Naive thymus-derived CD4-positive, alpha-beta T cell (primary cell): ENCODE measurements at regions not wholly inside any gene's neighbourhood (a gene's known extent, or its start where the extent isn't known, plus 50 kb on each side); places are given as distances from the start of the nearest gene placed in this dataset.

Experiments used
- ATAC-seq: fragments of 150-1000 bp; cut with Tn5 transposase; 2 replicates; pipeline ENCODE4 v1.10.0; 2021; ENCODE audit warnings: mild to moderate bottlenecking, moderate library complexity
- CTCF ChIA-PET: fragments of 350-600 bp; sonication (Branson Sonifier 250); formaldehyde crosslinking; loops from one replicate; lab custom pipeline; 2021; ENCODE audit warnings: antibody characterized with exemption; lab: Charles Lee
- POLR2A ChIA-PET: fragments of 350-600 bp; sonication (Branson Sonifier 250); formaldehyde crosslinking; loops from one replicate; lab custom pipeline; 2021; ENCODE audit warnings: antibody characterized with exemption, inconsistent platforms; lab: Charles Lee
- DNase-seq, 9 donors: peaks; one replicate each; pipeline versions ENCODE4 v3.0.0 to v3.0.0-alpha.2; 2020 to 2022; ENCODE audit warnings: mixed read lengths in 1 of 9
- H3K27ac ChIP-seq: one replicate; pipeline ENCODE4 v1.7.0; 2013; ENCODE audit warnings: mild to moderate bottlenecking, low read depth, low read length, moderate library complexity
- H3K27me3 ChIP-seq, 2 donors: one replicate each; pipeline ENCODE4 v1.7.0; 2013; ENCODE audit warnings: low read length in 2 of 2, mild to moderate bottlenecking in 2 of 2, moderate library complexity in 2 of 2; ENCODE audit not compliant: control insufficient read depth in 2 of 2, insufficient read depth in 2 of 2
- H3K36me3 ChIP-seq, 3 experiments: 1 replicate in 2 of 3; 2 replicates in 1 of 3; pipeline ENCODE4 v1.7.0; 2013; ENCODE audit warnings: low read length in 3 of 3, mild to moderate bottlenecking in 3 of 3, moderate library complexity in 1 of 3; ENCODE audit not compliant: insufficient read depth in 3 of 3, control insufficient read depth in 2 of 3
- H3K4me1 ChIP-seq, 2 donors: one replicate each; pipeline ENCODE4 v1.7.0; 2013; ENCODE audit warnings: low read length in 2 of 2, mild to moderate bottlenecking in 2 of 2, moderate library complexity in 1 of 2; ENCODE audit not compliant: control insufficient read depth in 2 of 2, insufficient read depth in 2 of 2
- H3K4me3 ChIP-seq: 2 replicates; pipeline ENCODE4 v1.7.0; 2013; ENCODE audit warnings: mild to moderate bottlenecking, low read length
- H3K9me3 ChIP-seq, 3 experiments: 1 replicate in 2 of 3; 2 replicates in 1 of 3; pipeline ENCODE4 v1.7.0; 2013; ENCODE audit warnings: low read length in 3 of 3; ENCODE audit not compliant: control insufficient read depth in 2 of 3
- H3K27ac Mint-ChIP-seq, 9 donors: one replicate each; pipeline ENCODE4 v1.8.0; 2020 to 2022; ENCODE audit warnings: mixed read lengths in 9 of 9, mild to moderate bottlenecking in 8 of 9, moderate library complexity in 5 of 9, inconsistent platforms in 2 of 9
- H3K27me3 Mint-ChIP-seq, 5 donors: one replicate each; pipeline ENCODE4 v1.8.0; 2021 to 2022; ENCODE audit warnings: mixed read lengths in 5 of 5, mild to moderate bottlenecking in 1 of 5
- H3K36me3 Mint-ChIP-seq, 5 donors: one replicate each; pipeline ENCODE4 v1.8.0; 2020 to 2022; ENCODE audit warnings: mixed read lengths in 5 of 5, mild to moderate bottlenecking in 3 of 5, inconsistent platforms in 1 of 5
- H3K4me1 Mint-ChIP-seq, 7 donors: one replicate each; pipeline ENCODE4 v1.8.0; 2020 to 2022; ENCODE audit warnings: mixed read lengths in 7 of 7, mild to moderate bottlenecking in 3 of 7, inconsistent platforms in 1 of 7
- H3K4me3 Mint-ChIP-seq, 10 donors: one replicate each; pipeline ENCODE4 v1.8.0; 2020 to 2022; ENCODE audit warnings: mild to moderate bottlenecking in 10 of 10, mixed read lengths in 10 of 10, moderate library complexity in 6 of 10, inconsistent platforms in 2 of 10
- H3K9me3 Mint-ChIP-seq, 11 donors: one replicate each; pipeline ENCODE4 v1.8.0; 2020 to 2022; ENCODE audit warnings: mixed read lengths in 11 of 11, mild to moderate bottlenecking in 4 of 11, inconsistent platforms in 1 of 11, moderate library complexity in 1 of 11
- intact Hi-C, 2 donors: fragments of 100-400 bp; cut with micrococcal nuclease; formaldehyde crosslinking; loops; one replicate each; pipeline ENCODE4 v1.15.1; 2023

GRCh38 chr7:64099656-64100531 is 54.7 kb downstream of the ZNF727 start:
- intact Hi-C loops, result no loop called here
- Histone ChIP-seq H3K9me3 (peaks cover 0 to 33% (median 0%) of the 10 kb centered on the region in 3 experiments), H3K36me3 (no peaks in the 10 kb centered on the region), H3K4me1 (no peaks in the 10 kb centered on the region), H3K27ac (no peak overlapping the region), H3K4me3 (no peak overlapping the region), H3K27me3 (no peaks in the 10 kb centered on the region)
- no peaks in the 10 kb centered on the region for H3K27me3 Mint-ChIP-seq
- H3K9me3 Mint-ChIP-seq, result peaks cover 0 to 62% (median 16%) of the 10 kb centered on the region in 11 donors
- H3K27ac Mint-ChIP-seq, result no peak overlapping the region
- ChIA-PET POLR2A (no interaction called here), CTCF (no interaction called here)
- ATAC-seq (no peak), DNase-seq (no peak)
- peaks cover 0 to 6% (median 0%) of the 10 kb centered on the region in 5 donors for H3K36me3 Mint-ChIP-seq
- H3K4me3 Mint-ChIP-seq, result no peak overlapping the region
- no peaks in the 10 kb centered on the region for H3K4me1 Mint-ChIP-seq

GRCh38 chr7:64101126-64101942 is 56.1 kb downstream of the ZNF727 start:
- POLR2A ChIA-PET, result no interaction called here

GRCh38 chr7:64101943-64102655 is 56.9 kb downstream of the ZNF727 start:
- H3K9me3 Mint-ChIP-seq, result peaks cover 0 to 40% (median 12%) of the 10 kb centered on the region in 11 donors
- ATAC-seq, result peak; percentile 18
- no peaks in the 10 kb centered on the region for H3K4me1 ChIP-seq

More at GRCh38 chr7:64101126-64101942, 56.1 kb downstream of the ZNF727 start:
- Histone ChIP-seq H3K4me1 (no peaks in the 10 kb centered on the region), H3K36me3 (no peaks in the 10 kb centered on the region), H3K27me3 (no peaks in the 10 kb centered on the region), H3K9me3 (peaks cover 0 to 27% (median 0%) of the 10 kb centered on the region in 3 experiments), H3K4me3 (no peak overlapping the region), H3K27ac (no peak overlapping the region)
- no peak overlapping the region for H3K27ac Mint-ChIP-seq
- no peak overlapping the region for H3K4me3 Mint-ChIP-seq
- intact Hi-C loops, result no loop called here
- ATAC-seq (peak; percentile 8), DNase-seq (no peak)
- H3K4me1 Mint-ChIP-seq, result no peaks in the 10 kb centered on the region
- no peaks in the 10 kb centered on the region for H3K27me3 Mint-ChIP-seq
- CTCF ChIA-PET, result no interaction called here
- peaks cover 0 to 48% (median 12%) of the 10 kb centered on the region in 11 donors for H3K9me3 Mint-ChIP-seq
- H3K36me3 Mint-ChIP-seq, result peaks cover 0 to 6% (median 0%) of the 10 kb centered on the region in 5 donors

GRCh38 chr7:64102656-64103400 is 57.6 kb downstream of the ZNF727 start:
- Mint-ChIP-seq H3K27ac (no peak overlapping the region), H3K36me3 (peaks cover 0 to 2% (median 0%) of the 10 kb centered on the region in 5 donors), H3K27me3 (no peaks in the 10 kb centered on the region), H3K9me3 (peaks cover 0 to 33% (median 10%) of the 10 kb centered on the region in 11 donors), H3K4me3 (no peak overlapping the region), H3K4me1 (no peaks in the 10 kb centered on the region)
- Histone ChIP-seq H3K36me3 (no peaks in the 10 kb centered on the region), H3K27me3 (no peaks in the 10 kb centered on the region), H3K4me1 (no peaks in the 10 kb centered on the region), H3K4me3 (no peak overlapping the region), H3K27ac (no peak overlapping the region), H3K9me3 (peaks cover 0 to 19% (median 0%) of the 10 kb centered on the region in 3 experiments)
- ChIA-PET CTCF (no interaction called here), POLR2A (no interaction called here)
- DNase-seq (no peak), ATAC-seq (no peak)
- intact Hi-C loops, result no loop called here

More at GRCh38 chr7:64101943-64102655, 56.9 kb downstream of the ZNF727 start:
- Histone ChIP-seq H3K27ac (no peak overlapping the region), H3K9me3 (peaks cover 0 to 24% (median 0%) of the 10 kb centered on the region in 3 experiments), H3K4me3 (no peak overlapping the region), H3K36me3 (no peaks in the 10 kb centered on the region), H3K27me3 (no peaks in the 10 kb centered on the region)
- POLR2A ChIA-PET, result no interaction called here
- Mint-ChIP-seq H3K36me3 (peaks cover 0 to 6% (median 0%) of the 10 kb centered on the region in 5 donors), H3K27me3 (no peaks in the 10 kb centered on the region), H3K27ac (no peak overlapping the region), H3K4me1 (no peaks in the 10 kb centered on the region), H3K4me3 (no peak overlapping the region)
- intact Hi-C loops, result no loop called here
- no peak for DNase-seq
- CTCF ChIA-PET, result no interaction called here

GRCh38 chr7:64113981-64114380 is 68.7 kb downstream of the ZNF727 start:
- CTCF ChIA-PET, result no interaction called here

GRCh38 chr7:64114791-64115190 is 69.6 kb downstream of the ZNF727 start:
- DNase-seq, result no peak
- Mint-ChIP-seq H3K9me3 (peaks cover 3 to 48% (median 18%) of the 10 kb centered on the region in 11 donors), H3K4me3 (no peak overlapping the region), H3K27me3 (no peaks in the 10 kb centered on the region), H3K36me3 (peaks cover 0 to 6% (median 0%) of the 10 kb centered on the region in 5 donors), H3K27ac (no peak overlapping the region), H3K4me1 (no peaks in the 10 kb centered on the region)
- intact Hi-C loops, result no loop called here
- ChIA-PET CTCF (no interaction called here), POLR2A (no interaction called here)
- H3K4me3 ChIP-seq, result no peak overlapping the region
- ATAC-seq, result no peak
- no peaks in the 10 kb centered on the region for H3K36me3 ChIP-seq
- peaks cover 0 to 25% (median 0%) of the 10 kb centered on the region in 3 experiments for H3K9me3 ChIP-seq
- H3K27ac ChIP-seq, result no peak overlapping the region
- H3K27me3 ChIP-seq, result no peaks in the 10 kb centered on the region
- H3K4me1 ChIP-seq, result no peaks in the 10 kb centered on the region

More at GRCh38 chr7:64113981-64114380, 68.7 kb downstream of the ZNF727 start:
- peaks cover 0 to 25% (median 0%) of the 10 kb centered on the region in 3 experiments for H3K9me3 ChIP-seq
- Mint-ChIP-seq H3K27ac (no peak overlapping the region), H3K36me3 (peaks cover 0 to 6% (median 0%) of the 10 kb centered on the region in 5 donors), H3K9me3 (peaks cover 3 to 43% (median 20%) of the 10 kb centered on the region in 11 donors), H3K4me3 (no peak overlapping the region), H3K27me3 (no peaks in the 10 kb centered on the region), H3K4me1 (no peaks in the 10 kb centered on the region)
- POLR2A ChIA-PET, result no interaction called here
- no peaks in the 10 kb centered on the region for H3K36me3 ChIP-seq
- H3K27ac ChIP-seq, result no peak overlapping the region
- no peak overlapping the region for H3K4me3 ChIP-seq
- intact Hi-C loops, result no loop called here
- DNase-seq (no peak), ATAC-seq (no peak)
- no peaks in the 10 kb centered on the region for H3K27me3 ChIP-seq
- H3K4me1 ChIP-seq, result no peaks in the 10 kb centered on the region
